GM12873 (cell line): ENCODE measurements at regions not wholly inside any gene's neighbourhood (a gene's known extent, or its start where the extent isn't known, plus 50 kb on each side); places are given as distances from the start of the nearest gene placed in this dataset.

Experiments
- CTCF ChIP-seq: IDR thresholded peaks from 2 replicates; pipeline ENCODE4 v1.5.1; 2012; ENCODE audit warnings: low read depth, mild to moderate bottlenecking, moderate library complexity, low read length, control low read depth; ENCODE audit not compliant: insufficient read depth; ENCODE audit errors: missing control alignments

DNA sequence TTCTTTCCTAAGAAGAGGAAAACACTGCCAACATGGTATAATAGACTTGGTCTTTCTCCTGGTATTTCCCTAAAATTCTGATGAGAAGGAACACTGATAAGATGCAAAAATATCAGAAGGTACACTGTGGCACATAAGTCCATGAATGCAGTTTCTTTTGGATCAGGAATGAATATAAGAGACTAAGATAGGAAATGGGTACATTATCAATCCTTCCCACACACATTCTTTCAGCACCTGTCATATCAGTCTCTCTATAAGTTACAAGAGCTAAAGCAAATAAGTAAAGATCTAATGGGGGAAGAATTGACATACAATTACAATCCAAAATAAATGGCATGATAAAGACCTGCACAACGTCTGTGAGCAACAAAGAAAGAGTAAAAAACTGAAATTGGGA, 1101.0 kb downstream of the ROBO2 start:
- no peak for TF ChIP-seq CTCF

DNA sequence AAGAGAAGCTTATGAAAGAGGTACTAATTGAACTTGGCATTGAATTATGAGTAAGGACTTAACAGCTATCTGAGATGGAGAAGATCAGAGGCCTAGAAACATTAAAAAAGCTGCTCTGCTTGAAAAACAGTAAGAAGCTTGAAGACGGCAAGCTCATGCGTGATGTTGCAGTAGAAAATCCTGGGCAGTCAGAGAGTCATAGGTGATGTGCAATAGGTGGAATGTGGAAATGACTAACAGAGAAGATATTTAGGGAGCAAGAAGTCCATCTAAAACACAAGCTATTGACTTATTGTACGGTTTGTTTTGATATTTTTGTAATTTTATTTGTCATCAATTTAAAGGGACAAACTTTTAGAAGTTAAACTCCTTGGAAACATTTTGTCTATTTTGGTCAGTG, 1101.4 kb downstream of the ROBO2 start:
- TF ChIP-seq CTCF = no peak

- no peak for TF ChIP-seq CTCF
Observed at GRCh38 chr3:78143000-78143399, 1103.1 kb downstream of the ROBO2 start.

- no peak for TF ChIP-seq CTCF
Observed at GRCh38 chr3:78148986-78149717, 1109.3 kb downstream of the ROBO2 start.

GRCh38 chr3:78153973-78154372, 1114.1 kb downstream of the ROBO2 start:
- no peak for TF ChIP-seq CTCF

GRCh38 chr3:78154521-78155186, 1114.8 kb downstream of the ROBO2 start:
- no peak for TF ChIP-seq CTCF

GRCh38 chr3:78161736-78162135, 1121.8 kb downstream of the ROBO2 start:
- no peak for TF ChIP-seq CTCF
